ENCODE measurements at regions not wholly inside any gene's neighbourhood (a gene's known extent, or its start where the extent isn't known, plus 50 kb on each side); places are given as distances from the start of the nearest gene placed in this dataset.
A peak's percentile ranks its signal among the peaks of the same experiment; 100 is the strongest.

- no peak for DNase-seq (ENCODE audit: low read depth)
- no peak overlapping the region for H3K4me3 ChIP-seq (ENCODE audit: low read depth, low read length)
- TF ChIP-seq, protein P1, sequence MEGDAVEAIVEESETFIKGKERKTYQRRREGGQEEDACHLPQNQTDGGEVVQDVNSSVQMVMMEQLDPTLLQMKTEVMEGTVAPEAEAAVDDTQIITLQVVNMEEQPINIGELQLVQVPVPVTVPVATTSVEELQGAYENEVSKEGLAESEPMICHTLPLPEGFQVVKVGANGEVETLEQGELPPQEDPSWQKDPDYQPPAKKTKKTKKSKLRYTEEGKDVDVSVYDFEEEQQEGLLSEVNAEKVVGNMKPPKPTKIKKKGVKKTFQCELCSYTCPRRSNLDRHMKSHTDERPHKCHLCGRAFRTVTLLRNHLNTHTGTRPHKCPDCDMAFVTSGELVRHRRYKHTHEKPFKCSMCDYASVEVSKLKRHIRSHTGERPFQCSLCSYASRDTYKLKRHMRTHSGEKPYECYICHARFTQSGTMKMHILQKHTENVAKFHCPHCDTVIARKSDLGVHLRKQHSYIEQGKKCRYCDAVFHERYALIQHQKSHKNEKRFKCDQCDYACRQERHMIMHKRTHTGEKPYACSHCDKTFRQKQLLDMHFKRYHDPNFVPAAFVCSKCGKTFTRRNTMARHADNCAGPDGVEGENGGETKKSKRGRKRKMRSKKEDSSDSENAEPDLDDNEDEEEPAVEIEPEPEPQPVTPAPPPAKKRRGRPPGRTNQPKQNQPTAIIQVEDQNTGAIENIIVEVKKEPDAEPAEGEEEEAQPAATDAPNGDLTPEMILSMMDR (IDR thresholded peaks at IDR 0.05; ENCODE audit: insufficient read depth, low read depth, low read length) = no peak
These were observed 767.3 kb upstream of the SORCS1 start for GRCh38 chr10:107931808-107932207.

DNA sequence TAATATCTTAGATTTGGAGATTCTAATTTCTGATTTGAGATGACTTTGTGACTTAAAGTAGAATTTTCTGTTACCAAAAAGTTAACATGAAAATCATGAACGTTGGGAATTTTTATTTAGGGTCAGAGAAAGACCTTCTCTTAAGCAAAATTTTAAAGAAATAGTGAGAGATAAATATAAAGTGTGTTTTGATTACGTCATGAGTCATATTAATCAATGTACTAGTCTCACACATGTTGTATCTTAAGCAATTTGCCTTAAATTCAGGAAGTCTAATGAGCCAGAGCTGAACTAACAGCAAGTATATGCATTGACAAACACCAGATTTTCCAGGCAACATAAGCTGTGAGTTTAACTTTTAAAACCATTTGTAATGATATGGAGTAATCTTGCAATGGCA lies 765.5 kb upstream of the SORCS1 start:
- H3K4me3 ChIP-seq (ENCODE audit: low read depth, low read length) = no peak overlapping the region
- TF ChIP-seq, protein P1 (IDR thresholded peaks at IDR 0.05; ENCODE audit: insufficient read depth, low read depth, low read length) = no peak
- DNase-seq (ENCODE audit: low read depth) = no peak

- DNase-seq (ENCODE audit: low read depth) = no peak
- no peak overlapping the region for H3K4me3 ChIP-seq (ENCODE audit: low read depth, low read length)
- TF ChIP-seq, protein P1 (IDR thresholded peaks at IDR 0.05; ENCODE audit: insufficient read depth, low read depth, low read length) = no peak
These were observed 760.0 kb upstream of the SORCS1 start for GRCh38 chr10:107924458-107924857.

DNA sequence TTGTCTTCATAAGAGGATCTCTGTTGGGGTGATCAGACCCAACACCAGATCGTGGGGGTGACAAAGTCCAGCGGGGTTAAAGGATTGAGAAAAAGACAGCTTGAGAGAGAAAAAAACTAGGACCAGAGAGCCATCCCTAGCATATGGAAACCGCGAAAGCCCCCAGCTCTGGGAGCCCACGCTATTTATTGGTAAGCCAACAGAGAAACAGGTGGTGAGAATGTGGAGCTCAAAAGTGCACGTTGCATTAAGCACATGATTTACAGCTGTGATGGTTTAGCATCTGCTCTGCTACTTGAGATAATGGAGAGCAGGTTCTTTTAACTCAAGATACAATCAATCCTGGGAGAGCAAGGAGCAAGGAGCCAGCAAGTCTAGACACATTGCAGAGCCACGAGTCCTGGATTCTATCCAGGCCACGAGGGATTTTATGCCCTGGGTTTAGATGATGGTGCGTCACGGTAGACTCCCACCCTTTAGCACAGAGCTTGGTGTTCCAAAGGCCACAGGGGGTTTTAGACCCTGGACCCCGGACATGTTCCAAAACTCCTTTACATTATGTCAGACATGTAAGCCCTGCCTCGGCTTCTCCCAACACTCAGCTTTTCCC lies 755.2 kb upstream of the SORCS1 start:
- H3K4me3 ChIP-seq (ENCODE audit: low read depth, low read length) = no peak overlapping the region
- DNase-seq (ENCODE audit: low read depth) = peak; percentile 2
- TF ChIP-seq, protein P1 (IDR thresholded peaks at IDR 0.05; ENCODE audit: insufficient read depth, low read depth, low read length) = no peak

DNA sequence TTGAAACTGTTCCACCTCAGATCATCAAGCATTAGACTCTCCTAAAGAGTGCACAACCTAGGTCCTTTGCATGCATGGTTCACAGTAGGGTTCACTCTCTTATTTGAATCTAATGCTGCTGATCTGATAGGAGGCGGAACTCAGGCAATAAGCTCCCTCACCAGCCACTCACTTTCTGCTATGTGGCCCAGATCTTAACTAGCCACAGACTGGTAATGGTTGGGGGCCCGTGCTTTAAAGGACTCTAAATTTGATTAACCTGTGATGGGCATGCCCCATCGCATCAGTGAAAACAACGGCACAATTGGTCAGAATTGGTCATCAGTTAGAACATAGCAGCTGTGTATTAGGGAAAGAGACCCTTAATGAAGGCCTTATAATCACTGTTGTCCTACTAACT lies 753.7 kb upstream of the SORCS1 start:
- DNase-seq (ENCODE audit: low read depth) = no peak
- no peak overlapping the region for H3K4me3 ChIP-seq (ENCODE audit: low read depth, low read length)
- TF ChIP-seq, protein P1 (IDR thresholded peaks at IDR 0.05; ENCODE audit: insufficient read depth, low read depth, low read length) = no peak

GRCh38 chr10:107915215-107915610 lies 750.7 kb upstream of the SORCS1 start:
- H3K4me3 ChIP-seq (ENCODE audit: low read depth, low read length) = peak overlapping the region; percentile 49
- DNase-seq (ENCODE audit: low read depth) = peak; percentile 35
- TF ChIP-seq, protein P1 (IDR thresholded peaks at IDR 0.05; ENCODE audit: insufficient read depth, low read depth, low read length) = no peak

All from fibroblast of villous mesenchyme (primary cell).